ENCODE measurements at regions not wholly inside any gene's neighbourhood (a gene's known extent, or its start where the extent isn't known, plus 50 kb on each side); places are given as distances from the start of the nearest gene placed in this dataset.

DNA sequence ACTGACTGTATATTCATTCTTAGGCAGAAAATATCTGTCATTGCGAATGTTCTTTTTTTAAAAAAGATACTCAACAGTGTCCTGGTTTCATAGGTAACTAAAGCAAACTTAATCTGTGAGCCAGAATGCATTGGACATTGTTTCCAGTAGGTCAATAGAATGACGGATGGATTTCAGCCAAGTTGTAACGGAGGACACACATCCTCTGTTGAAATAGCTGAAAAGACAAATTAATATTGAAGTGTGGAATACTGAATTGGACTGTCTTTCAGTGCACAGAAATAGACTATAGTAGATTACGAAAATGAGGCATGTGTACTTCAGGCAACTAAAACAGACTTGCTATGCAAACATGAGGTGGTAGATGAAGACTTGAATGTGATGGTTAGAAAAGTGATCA is 461.6 kb downstream of the WDR72 start:
- no peak for DNase-seq

GRCh38 chr15:53296603-53297002 is 462.9 kb downstream of the WDR72 start:
- DNase-seq: no peak

GRCh38 chr15:53295574-53295973 is 463.9 kb downstream of the WDR72 start:
- DNase-seq: no peak

GRCh38 chr15:53288542-53288941 is 470.9 kb downstream of the WDR72 start:
- DNase-seq: no peak

GRCh38 chr15:53274630-53275029 is 484.5 kb upstream of the ONECUT1 start:
- no peak for DNase-seq

GRCh38 chr15:53272116-53272515 is 482.0 kb upstream of the ONECUT1 start:
- no peak for DNase-seq

- DNase-seq: no peak
Observed at GRCh38 chr15:53266176-53266575, 476.0 kb upstream of the ONECUT1 start.

DNA sequence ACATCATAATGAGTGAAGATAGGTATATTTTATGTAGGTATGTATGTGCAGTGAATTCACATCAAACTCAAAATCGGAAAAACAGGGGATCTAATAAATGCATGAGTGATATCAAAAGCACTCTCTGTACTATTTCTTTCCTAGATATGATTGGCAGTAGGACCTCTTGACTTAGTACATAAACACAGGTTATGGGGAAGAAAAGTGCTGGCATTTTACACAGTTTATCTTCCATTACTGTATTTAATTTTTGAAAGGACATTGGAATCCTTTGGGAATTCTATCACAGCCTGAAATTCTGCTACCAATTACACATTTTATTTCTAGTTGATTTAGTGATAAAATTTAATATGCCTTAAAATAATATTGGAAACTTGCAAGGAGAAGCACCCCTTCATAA is 470.5 kb upstream of the ONECUT1 start:
- no peak for DNase-seq

- DNase-seq: no peak
Observed at GRCh38 chr15:53256457-53256856, 466.3 kb upstream of the ONECUT1 start.

DNA sequence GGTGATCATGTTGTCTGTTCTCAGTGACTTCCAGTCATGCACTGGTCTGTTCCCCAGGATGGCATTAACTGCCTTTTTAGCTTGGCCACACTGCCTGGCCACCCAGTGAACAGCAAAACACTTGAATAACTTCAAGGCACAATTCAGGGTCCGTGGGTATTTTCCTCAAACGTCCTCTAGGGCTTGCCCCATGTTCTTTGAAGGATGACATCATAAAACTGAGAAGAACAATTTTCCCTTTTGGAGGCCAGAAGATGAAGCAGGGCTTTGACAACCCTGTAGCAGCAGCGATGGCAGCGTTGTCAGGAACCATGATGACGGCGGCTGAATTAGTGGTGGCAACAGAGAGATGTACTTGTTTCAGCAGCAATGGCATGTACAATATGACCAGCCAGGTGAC is 465.9 kb upstream of the ONECUT1 start:
- DNase-seq: no peak

GRCh38 chr15:53251996-53252395 is 461.9 kb upstream of the ONECUT1 start:
- DNase-seq: no peak

GRCh38 chr15:53251523-53251922 is 461.4 kb upstream of the ONECUT1 start:
- no peak for DNase-seq

DNA sequence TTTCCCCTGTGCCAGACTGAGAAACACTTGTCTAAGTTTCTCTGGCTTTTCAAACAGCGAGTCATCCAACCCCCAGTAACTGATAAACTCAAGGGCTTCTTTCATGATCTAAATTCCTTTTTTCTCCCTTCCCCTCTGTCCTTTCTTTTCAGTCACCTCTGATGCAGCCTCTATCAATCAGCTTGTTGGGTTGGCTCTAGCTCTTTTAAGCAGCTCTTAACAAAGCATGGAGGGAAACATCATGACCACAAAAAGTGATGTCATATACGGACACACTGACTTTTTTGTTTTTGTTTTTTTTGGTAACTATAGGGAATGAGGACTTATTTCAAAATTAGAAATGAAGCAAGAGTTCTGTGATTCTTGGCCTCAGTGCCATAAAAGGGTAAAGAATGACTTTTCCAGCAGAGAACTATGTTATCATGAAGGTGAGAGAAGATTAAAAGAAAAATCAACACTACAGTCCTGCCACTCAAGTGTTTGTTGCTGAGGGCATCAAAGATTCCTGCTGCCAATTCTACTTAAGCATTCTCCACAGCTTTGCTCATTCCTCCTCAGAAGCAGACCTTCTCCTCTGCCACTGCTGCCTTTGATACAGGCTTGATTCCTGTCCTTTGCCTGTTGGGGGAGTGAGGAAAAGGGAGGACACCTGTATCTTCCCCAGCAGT is 457.0 kb upstream of the ONECUT1 start:
- no peak for DNase-seq

GRCh38 chr15:53246404-53246803 is 456.3 kb upstream of the ONECUT1 start:
- no peak for DNase-seq

GRCh38 chr15:53233801-53234200 is 443.7 kb upstream of the ONECUT1 start:
- no peak for DNase-seq

GRCh38 chr15:53230473-53230872 is 440.3 kb upstream of the ONECUT1 start:
- DNase-seq: no peak

- DNase-seq: no peak
Observed at GRCh38 chr15:53226559-53226958, 436.4 kb upstream of the ONECUT1 start.

DNA sequence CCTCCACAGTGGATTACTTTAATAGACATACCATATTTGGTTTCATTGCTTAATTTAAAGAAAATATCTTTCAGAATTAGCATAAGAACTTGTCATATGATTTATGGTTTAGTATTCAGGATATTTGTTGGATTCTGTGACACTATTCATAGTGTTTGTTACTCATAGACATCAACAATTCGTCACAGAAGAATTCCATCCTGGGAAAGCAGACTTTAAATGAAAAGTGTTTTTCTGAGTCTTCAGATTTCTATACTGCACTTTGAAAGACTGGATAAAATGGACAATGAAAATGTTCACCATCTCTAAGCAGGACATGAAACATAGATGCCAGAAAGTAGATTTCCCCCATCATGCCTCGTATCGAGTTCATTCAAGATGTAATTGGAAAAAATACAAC is 435.6 kb upstream of the ONECUT1 start:
- DNase-seq: no peak

GRCh38 chr15:53224371-53224770 is 434.2 kb upstream of the ONECUT1 start:
- no peak for DNase-seq

DNA sequence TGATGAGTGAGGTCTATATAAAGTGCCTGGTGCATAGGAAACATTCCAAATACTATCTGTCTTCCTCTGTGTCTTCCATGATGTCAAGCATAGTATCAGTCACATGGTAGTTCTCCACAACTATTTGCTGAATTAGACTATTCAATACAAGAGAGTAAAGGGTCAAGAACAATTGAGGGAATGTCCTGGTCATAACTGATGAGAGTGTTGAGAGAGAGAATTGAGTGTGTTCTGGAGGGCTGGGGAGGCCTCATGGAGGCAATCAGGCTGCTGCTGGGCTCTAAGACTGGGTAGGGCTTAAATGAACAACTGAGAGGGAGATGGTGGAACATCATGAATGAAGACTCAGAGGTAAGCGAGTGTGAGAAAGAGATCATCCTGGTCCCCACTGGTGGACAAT is 433.7 kb upstream of the ONECUT1 start:
- no peak for DNase-seq

DNA sequence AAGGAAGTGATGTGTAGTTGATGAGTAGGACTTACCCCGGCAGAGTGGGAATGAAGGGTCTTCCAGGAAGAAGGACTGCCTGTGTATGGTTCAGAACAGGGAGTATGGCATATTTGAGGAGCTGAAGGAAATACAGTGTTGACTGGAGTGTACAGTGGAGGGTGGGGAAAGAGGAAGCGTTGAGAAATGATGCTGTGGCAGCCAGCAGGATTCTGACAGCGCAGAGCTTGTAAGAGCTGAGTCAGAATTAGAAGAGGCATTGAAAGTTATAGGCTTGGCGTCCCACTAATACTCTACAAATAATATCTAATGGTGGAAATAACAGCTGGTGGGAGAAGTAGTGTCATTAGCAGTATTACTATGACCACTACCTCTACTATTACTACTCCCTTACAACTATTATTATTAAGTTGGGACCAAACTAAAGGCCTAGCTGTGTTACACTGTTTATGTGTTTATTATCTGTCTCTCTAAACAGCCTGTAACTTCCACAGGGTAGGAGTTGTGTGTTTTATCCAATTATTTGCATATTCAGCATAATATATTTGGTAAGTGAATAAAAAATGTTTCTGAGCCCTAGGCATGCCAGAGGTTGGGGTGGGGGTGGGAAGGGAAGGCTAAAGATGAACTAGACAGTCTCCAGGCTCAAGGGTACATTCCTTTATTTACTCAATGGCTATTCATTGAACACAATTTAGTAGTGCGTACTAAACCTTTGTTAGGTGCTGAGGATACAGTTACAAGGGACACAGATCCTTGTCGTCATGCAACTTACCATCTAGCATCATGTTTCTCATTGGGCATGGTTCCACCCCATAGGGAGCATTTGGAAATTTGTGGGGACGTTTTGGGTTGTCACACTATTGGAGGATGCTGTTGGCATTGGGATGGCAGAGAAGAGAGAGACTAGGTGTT is 428.8 kb upstream of the ONECUT1 start:
- DNase-seq: no peak

DNA sequence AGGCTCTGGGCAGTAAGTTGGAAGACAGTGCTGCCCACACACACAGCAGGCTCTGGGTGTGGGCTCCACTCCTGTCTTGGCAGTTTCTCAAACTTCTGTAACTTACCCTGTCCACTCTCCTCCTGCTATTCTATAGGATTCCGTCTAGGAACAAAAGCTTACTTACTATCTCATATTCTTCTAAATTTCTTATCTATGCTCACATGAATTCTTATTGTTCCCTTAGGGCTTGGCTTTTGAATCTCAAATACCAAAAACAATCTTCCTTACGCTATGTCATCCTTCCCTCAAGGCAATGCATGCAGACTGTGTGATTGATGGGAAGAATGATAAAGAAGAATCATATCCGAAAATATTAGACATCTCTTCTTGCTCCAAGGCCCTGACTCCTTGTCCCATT is 425.9 kb upstream of the ONECUT1 start:
- no peak for DNase-seq

DNA sequence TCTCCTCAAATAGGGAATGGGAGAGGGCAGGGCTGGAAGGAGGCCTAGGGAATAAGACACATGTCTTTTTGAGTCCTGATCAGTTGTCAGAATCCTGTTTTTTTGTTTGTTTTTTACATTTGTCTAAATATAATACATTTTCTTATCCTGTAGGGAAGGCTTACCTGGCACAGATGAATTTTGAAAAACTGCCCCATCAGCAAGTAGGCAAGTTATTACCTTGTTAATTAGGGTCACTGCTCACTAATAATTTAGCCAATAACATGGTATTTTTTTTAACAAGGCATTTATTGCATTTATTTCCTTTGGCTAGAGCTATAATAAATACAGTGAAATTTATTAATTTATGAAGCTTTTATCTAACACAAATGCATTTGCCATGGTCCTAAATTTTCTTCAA is 423.2 kb upstream of the ONECUT1 start:
- DNase-seq: no peak

GRCh38 chr15:53212785-53213184 is 422.6 kb upstream of the ONECUT1 start:
- DNase-seq: no peak

Data from hindlimb muscle (tissue), 1 donor.